Adrenal gland (tissue), 5 donors: ENCODE measurements at regions not wholly inside any gene's neighbourhood (a gene's known extent, or its start where the extent isn't known, plus 50 kb on each side); places are given as distances from the start of the nearest gene placed in this dataset.

ENCODE experiments used
- CTCF ChIP-seq, 6 experiments: fragments of 450-650 bp in 4 of 6; fragments of 200-600 bp in 2 of 6; sonication (generic) in 1 of 6; IDR thresholded peaks; 1 replicate in 5 of 6; 2 replicates in 1 of 6; pipeline versions ENCODE4 v1.5.1 to v1.8.0; 2016 to 2021; ENCODE audit warnings: antibody characterized with exemption in 6 of 6, mild to moderate bottlenecking in 2 of 6, moderate library complexity in 1 of 6
- POLR2A ChIP-seq, 2 donors: fragments of 450-650 bp; IDR thresholded peaks; one replicate each; pipeline ENCODE4 v1.6.1; 2017; ENCODE audit warnings: antibody characterized with exemption in 2 of 2, mild to moderate bottlenecking in 2 of 2, moderate library complexity in 1 of 2
- donor health status: DM: no; HTN: no; CAD: no.

GRCh38 chr22:44378380-44378779 is 65.6 kb upstream of the SHISAL1 start:
- no peak for TF ChIP-seq POLR2A (IDR thresholded peaks at IDR 0.05)
- TF ChIP-seq CTCF (IDR thresholded peaks at IDR 0.05): no peak
